ENCODE measurements at regions not wholly inside any gene's neighbourhood (a gene's known extent, or its start where the extent isn't known, plus 50 kb on each side); places are given as distances from the start of the nearest gene placed in this dataset.

- in situ Hi-C loops (cut with MboI; ENCODE audit: low pct_ligation_motif_present in 1 of 4, low pct_unique_long_range_greater_than_20kb in 1 of 4, low sequenced_read_pairs in 3 of 4) = no loop called here
- H3K4me1 ChIP-seq = peaks cover 25 to 42% (median 28%) of the 10 kb centered on the region in 4 donors
- no peak for TF ChIP-seq POLR2A (IDR thresholded peaks at IDR 0.05)
- TF ChIP-seq CTCF (IDR thresholded peaks at IDR 0.05) = no peak
- TF ChIP-seq EP300 (IDR thresholded peaks at IDR 0.05; ENCODE audit: low read depth) = no peak
- no peak for TF ChIP-seq POLR2AphosphoS5 (IDR thresholded peaks at IDR 0.05)
- H3K36me3 ChIP-seq = no peaks in the 10 kb centered on the region
- intact Hi-C loops (cut with DNase I; ENCODE audit: low total_unique reads) = no loop called here
- H3K27me3 ChIP-seq = no peaks in the 10 kb centered on the region
- H3K27ac ChIP-seq = peak overlapping the region; percentile 78 to 84 (median 82)
- no peak overlapping the region for H3K4me3 ChIP-seq
- DNase-seq = no peak
- 70 to 87% methylated on average over 7 to 11 of the region's 11 CpGs for WGBS, 2 donors (ENCODE audit: low coverage in 1 of 2)
- H3K9me3 ChIP-seq = no peaks in the 10 kb centered on the region
Observed at GRCh38 chr9:96141128-96141474, 160.9 kb downstream of the HSD17B3 start.

- TF ChIP-seq POLR2A (IDR thresholded peaks at IDR 0.05) = no peak
- no peaks in the 10 kb centered on the region for H3K36me3 ChIP-seq
- in situ Hi-C loops (cut with MboI; ENCODE audit: low pct_ligation_motif_present in 1 of 4, low pct_unique_long_range_greater_than_20kb in 1 of 4, low sequenced_read_pairs in 3 of 4) (no loop called here), intact Hi-C loops (cut with DNase I; ENCODE audit: low total_unique reads) (no loop called here)
- DNase-seq = no peak
- no peaks in the 10 kb centered on the region for H3K9me3 ChIP-seq
- WGBS, 2 donors (ENCODE audit: low coverage in 1 of 2) = 64% methylated on average over 32 of the region's 32 CpGs; no CpG with 5 or more reads in 1 of the 2 donors
- no peak overlapping the region for H3K4me3 ChIP-seq
- H3K27ac ChIP-seq = peak overlapping the region; percentile 78 to 84 (median 82)
- H3K4me1 ChIP-seq = peaks cover 25 to 47% (median 28%) of the 10 kb centered on the region in 4 donors
- no peaks in the 10 kb centered on the region for H3K27me3 ChIP-seq
Observed at GRCh38 chr9:96140296-96141127, 161.5 kb downstream of the HSD17B3 start.

GRCh38 chr9:96139592-96140295, 162.2 kb downstream of the HSD17B3 start:
- DNase-seq = peak; percentile 46
- in situ Hi-C loops (cut with MboI; ENCODE audit: low pct_ligation_motif_present in 1 of 4, low pct_unique_long_range_greater_than_20kb in 1 of 4, low sequenced_read_pairs in 3 of 4) (no loop called here), intact Hi-C loops (cut with DNase I; ENCODE audit: low total_unique reads) (no loop called here)
- H3K9me3 ChIP-seq = no peaks in the 10 kb centered on the region
- peak overlapping the region; percentile 78 to 84 (median 82) for H3K27ac ChIP-seq
- peaks cover 25 to 51% (median 28%) of the 10 kb centered on the region in 4 donors for H3K4me1 ChIP-seq
- 10 to 60% methylated on average over 2 to 15 of the region's 15 CpGs for WGBS, 2 donors (ENCODE audit: low coverage in 1 of 2)
- H3K27me3 ChIP-seq = no peaks in the 10 kb centered on the region
- TF ChIP-seq CTCF (IDR thresholded peaks at IDR 0.05) = no peak
- TF ChIP-seq POLR2AphosphoS5 (IDR thresholded peaks at IDR 0.05) = peak; percentile 59 to 69 (median 64)
- no peak for TF ChIP-seq EP300 (IDR thresholded peaks at IDR 0.05; ENCODE audit: low read depth)
- TF ChIP-seq POLR2A (IDR thresholded peaks at IDR 0.05) = no peak
- no peaks in the 10 kb centered on the region for H3K36me3 ChIP-seq
- H3K4me3 ChIP-seq = no peak overlapping the region

GRCh38 chr9:96138616-96139015, 163.4 kb downstream of the HSD17B3 start:
- no peaks in the 10 kb centered on the region for H3K27me3 ChIP-seq
- 89% methylated on average over 3 of the region's 3 CpGs; no CpG with 5 or more reads in 1 of the 2 donors for WGBS, 2 donors (ENCODE audit: low coverage in 1 of 2)
- in situ Hi-C loops (cut with MboI; ENCODE audit: low pct_ligation_motif_present in 1 of 4, low pct_unique_long_range_greater_than_20kb in 1 of 4, low sequenced_read_pairs in 3 of 4) = no loop called here
- no peaks in the 10 kb centered on the region for H3K36me3 ChIP-seq
- H3K27ac ChIP-seq = peak overlapping the region; percentile 78 to 84 (median 82)
- no peak for TF ChIP-seq EP300 (IDR thresholded peaks at IDR 0.05; ENCODE audit: low read depth)
- TF ChIP-seq POLR2A (IDR thresholded peaks at IDR 0.05) = no peak
- TF ChIP-seq POLR2AphosphoS5 (IDR thresholded peaks at IDR 0.05) = no peak
- no peak for TF ChIP-seq CTCF (IDR thresholded peaks at IDR 0.05)
- no peak for DNase-seq
- no peak overlapping the region for H3K4me3 ChIP-seq
- H3K4me1 ChIP-seq = peaks cover 25 to 52% (median 28%) of the 10 kb centered on the region in 4 donors
- intact Hi-C loops (cut with DNase I; ENCODE audit: low total_unique reads) = no loop called here
- no peaks in the 10 kb centered on the region for H3K9me3 ChIP-seq
